ENCODE measurements at regions not wholly inside any gene's neighbourhood (a gene's known extent, or its start where the extent isn't known, plus 50 kb on each side); places are given as distances from the start of the nearest gene placed in this dataset.

- no peak for DNase-seq
- POLR2A ChIA-PET = no interaction called here
These were observed 54.1 kb upstream of the FOXQ1 start for GRCh38 chr6:1257778-1258177.

DNA sequence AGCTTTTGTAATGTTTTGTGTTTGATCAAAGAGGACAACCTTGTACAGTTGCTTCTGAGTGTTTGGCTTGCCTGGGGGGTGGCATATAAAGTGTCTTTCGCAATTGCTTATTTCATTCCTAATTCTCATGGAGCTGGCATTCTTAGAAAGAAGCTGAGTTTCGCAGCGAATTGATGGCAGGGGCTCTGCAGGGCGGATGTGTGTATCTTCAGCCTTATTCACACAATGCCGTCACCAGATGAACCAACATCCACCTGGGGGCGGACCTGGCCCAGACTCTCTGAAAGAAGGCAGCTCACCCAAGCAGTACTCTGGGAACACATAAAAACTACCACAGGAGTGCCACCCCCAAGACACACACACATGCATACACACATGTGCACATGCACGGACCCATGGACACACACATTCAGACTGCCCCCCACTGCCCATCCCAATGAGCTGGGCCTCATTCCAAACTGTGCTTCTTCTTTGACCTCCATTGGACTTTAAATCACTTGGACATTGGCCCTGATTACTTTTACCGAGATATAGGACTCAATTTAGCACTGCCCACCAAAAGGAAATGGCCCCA is 55.4 kb upstream of the FOXQ1 start:
- Mint-ChIP-seq H3K27me3 (peaks cover 7% of the 10 kb centered on the region), H3K36me3 (ENCODE audit: low read depth) (no peaks in the 10 kb centered on the region), H3K27ac (no peak overlapping the region), H3K9me3 (ENCODE audit: low read depth) (no peaks in the 10 kb centered on the region), H3K4me3 (no peak overlapping the region), H3K4me1 (no peaks in the 10 kb centered on the region)
- intact Hi-C loops (cut with DNase I, micrococcal nuclease) = no loop called here
- POLR2A ChIA-PET = interaction anchor here (0.6 kb wide), 1 partner anchor 663 kb away, joined by 3 read pairs; no protein-coding TSS in a partner anchor
- ATAC-seq (no peak), DNase-seq (no peak)
- CTCF ChIA-PET = interaction anchor here (1.1 kb wide), 1 partner anchor 127 kb away, joined by 3 read pairs; no protein-coding TSS in a partner anchor

More at GRCh38 chr6:1257778-1258177, 54.1 kb upstream of the FOXQ1 start:
- CTCF ChIA-PET = no interaction called here
- Mint-ChIP-seq H3K9me3 (ENCODE audit: low read depth) (no peaks in the 10 kb centered on the region), H3K36me3 (ENCODE audit: low read depth) (no peaks in the 10 kb centered on the region), H3K27me3 (peaks cover 10% of the 10 kb centered on the region), H3K4me1 (no peaks in the 10 kb centered on the region), H3K4me3 (no peak overlapping the region), H3K27ac (no peak overlapping the region)
- intact Hi-C loops (cut with DNase I, micrococcal nuclease) = no loop called here
- ATAC-seq = no peak

GRCh38 chr6:1255636-1256365 is 56.1 kb upstream of the FOXQ1 start:
- Mint-ChIP-seq H3K27ac (no peak overlapping the region), H3K36me3 (ENCODE audit: low read depth) (no peaks in the 10 kb centered on the region), H3K27me3 (peaks cover 5% of the 10 kb centered on the region), H3K4me3 (no peak overlapping the region), H3K4me1 (no peaks in the 10 kb centered on the region), H3K9me3 (ENCODE audit: low read depth) (no peaks in the 10 kb centered on the region)
- POLR2A ChIA-PET = interaction anchor here (0.6 kb wide), 1 partner anchor 662 kb away, joined by 3 read pairs; no protein-coding TSS in a partner anchor
- CTCF ChIA-PET = interaction anchor here (1.1 kb wide), 1 partner anchor 128 kb away, joined by 3 read pairs; no protein-coding TSS in a partner anchor
- intact Hi-C loops (cut with DNase I, micrococcal nuclease) = no loop called here
- DNase-seq (no peak), ATAC-seq (no peak)

DNA sequence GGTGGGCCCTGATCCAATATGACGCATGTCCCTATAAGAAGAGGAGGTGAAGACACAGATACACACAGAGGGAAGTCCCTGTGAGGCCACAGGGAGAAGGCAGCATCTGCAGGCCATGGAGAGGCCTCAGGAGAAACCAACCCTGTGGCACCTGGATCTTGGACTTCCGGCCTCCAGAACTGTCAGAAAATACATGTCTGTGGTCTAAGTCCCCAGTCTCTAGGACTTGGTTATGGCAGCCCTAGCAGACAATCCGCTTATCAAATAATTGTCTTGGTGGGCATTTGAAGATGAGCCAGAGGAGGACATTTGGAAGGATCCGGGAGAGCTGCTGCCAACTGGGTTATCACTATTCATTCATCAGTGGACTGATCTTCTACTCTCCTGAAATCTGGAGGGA is 57.6 kb upstream of the FOXQ1 start:
- H3K9me3 Mint-ChIP-seq (ENCODE audit: low read depth) = no peaks in the 10 kb centered on the region
- no peaks in the 10 kb centered on the region for H3K4me1 Mint-ChIP-seq
- ChIA-PET POLR2A (no interaction called here), CTCF (no interaction called here)
- H3K27ac Mint-ChIP-seq = no peak overlapping the region
- DNase-seq (no peak), ATAC-seq (no peak)
- no peak overlapping the region for H3K4me3 Mint-ChIP-seq
- no peaks in the 10 kb centered on the region for H3K36me3 Mint-ChIP-seq (ENCODE audit: low read depth)
- intact Hi-C loops (cut with DNase I, micrococcal nuclease) = no loop called here
- H3K27me3 Mint-ChIP-seq = peaks cover 4% of the 10 kb centered on the region

DNA sequence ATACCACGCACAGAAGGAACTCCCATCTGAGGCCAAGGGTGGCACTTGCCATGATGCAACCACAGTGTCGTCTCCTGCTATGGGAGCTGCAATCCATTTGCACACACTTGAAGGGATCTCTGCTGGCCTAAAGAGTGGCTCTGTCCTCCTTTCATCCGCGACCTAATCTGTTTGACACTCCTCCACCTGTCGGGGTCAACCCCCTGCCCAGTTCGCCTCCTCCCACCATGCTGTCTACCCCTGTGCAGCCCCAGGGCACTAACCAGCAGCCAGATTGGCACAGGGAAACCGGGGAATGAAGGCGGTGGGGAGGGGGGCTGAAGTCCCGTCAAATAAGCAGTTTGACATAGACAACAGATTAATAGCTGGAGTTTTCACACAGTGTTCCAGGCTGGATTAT is 58.1 kb upstream of the FOXQ1 start:
- no peak overlapping the region for H3K27ac Mint-ChIP-seq

DNA sequence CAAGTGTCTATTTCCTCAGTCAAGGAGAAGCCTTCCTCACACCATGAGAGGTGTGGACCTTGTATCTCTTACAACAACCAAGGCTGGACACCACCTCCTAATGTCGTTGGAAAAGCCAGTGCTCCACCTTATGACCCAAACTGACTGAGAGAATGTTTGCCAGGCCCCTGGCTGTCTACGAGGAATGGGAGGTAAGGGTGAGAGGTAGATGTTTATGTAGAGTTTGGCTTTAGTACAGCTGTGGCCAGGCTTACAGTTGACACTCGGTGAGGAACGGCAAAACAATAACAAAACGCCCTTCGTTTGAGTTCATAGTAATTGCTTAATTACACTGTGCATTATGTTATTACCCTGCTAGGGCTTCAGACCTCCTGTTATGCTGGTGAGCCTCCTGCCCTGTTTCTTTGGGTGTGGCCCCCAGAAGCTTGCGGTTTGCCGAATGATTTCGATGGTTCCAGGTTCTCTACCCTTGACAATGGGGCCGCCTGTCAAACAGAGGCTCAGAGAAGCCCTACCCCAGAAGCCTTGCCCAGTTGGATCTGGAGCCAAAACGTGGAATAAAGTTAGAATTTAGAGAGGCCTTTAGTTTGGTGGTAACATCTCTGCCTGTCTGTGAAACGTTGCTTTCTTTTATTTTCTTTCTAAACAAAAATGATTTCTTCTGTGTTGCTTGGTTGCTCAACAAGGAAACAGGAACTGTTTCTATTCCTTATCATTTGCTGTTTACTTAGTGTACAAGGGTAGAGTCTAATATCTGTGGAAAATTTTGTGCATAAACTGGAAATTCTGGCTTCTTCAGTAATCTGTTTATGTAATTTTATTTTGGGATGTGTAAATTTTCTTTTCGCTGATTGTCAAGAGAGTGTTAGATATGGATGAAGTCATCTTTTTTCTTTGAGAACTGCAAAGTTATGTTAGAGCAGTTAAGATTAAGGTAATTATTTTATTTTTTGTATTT is 60.4 kb upstream of the FOXQ1 start:
- ChIA-PET POLR2A (no interaction called here), CTCF (no interaction called here)
- Mint-ChIP-seq H3K9me3 (ENCODE audit: low read depth) (no peaks in the 10 kb centered on the region), H3K4me1 (no peaks in the 10 kb centered on the region), H3K27me3 (peaks cover 4% of the 10 kb centered on the region), H3K4me3 (no peak overlapping the region), H3K27ac (no peak overlapping the region), H3K36me3 (ENCODE audit: low read depth) (no peaks in the 10 kb centered on the region)
- DNase-seq (no peak), ATAC-seq (no peak)
- intact Hi-C loops (cut with DNase I, micrococcal nuclease) = no loop called here

More for the DNA sequence above, 58.1 kb upstream of the FOXQ1 start:
- ChIA-PET POLR2A (no interaction called here), CTCF (no interaction called here)
- DNase-seq (no peak), ATAC-seq (no peak)
- no peaks in the 10 kb centered on the region for H3K9me3 Mint-ChIP-seq (ENCODE audit: low read depth)
- no peak overlapping the region for H3K4me3 Mint-ChIP-seq
- no peaks in the 10 kb centered on the region for H3K36me3 Mint-ChIP-seq (ENCODE audit: low read depth)
- intact Hi-C loops (cut with DNase I, micrococcal nuclease) = no loop called here
- no peaks in the 10 kb centered on the region for H3K4me1 Mint-ChIP-seq
- H3K27me3 Mint-ChIP-seq = peaks cover 4% of the 10 kb centered on the region

DNA sequence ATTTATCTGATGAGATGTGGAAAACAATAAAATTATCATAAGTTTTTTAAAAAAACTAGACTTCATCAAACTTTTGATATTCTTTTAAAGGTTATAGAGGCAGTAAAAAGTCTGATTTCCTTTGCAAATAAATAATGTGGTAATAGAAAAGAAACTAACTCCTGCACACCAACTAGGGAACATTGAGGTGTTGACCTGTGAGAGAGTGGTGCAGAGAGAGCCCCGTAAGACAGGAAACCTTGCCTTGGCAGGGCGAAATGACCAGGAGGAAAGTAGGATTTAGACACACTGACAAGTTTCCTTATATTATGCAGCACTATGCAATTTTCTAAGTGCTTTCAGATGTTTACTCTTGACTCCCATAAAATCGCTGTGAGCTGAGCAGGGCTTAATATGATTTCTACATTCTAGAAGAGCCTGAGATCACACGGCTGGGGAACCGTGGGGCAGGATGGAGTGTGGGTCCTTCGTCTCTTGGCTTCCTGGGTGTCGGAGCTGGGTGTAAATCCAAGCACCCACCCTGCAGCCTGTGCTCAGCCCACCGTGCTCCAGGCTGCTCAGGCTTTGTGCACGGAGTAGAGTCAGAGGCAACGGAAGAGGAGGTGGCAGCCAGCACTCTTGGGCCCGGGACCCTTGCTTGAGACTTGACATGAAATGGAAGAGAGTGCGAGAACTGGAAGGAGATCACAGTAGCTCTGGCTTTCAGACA is 61.3 kb upstream of the FOXQ1 start:
- Mint-ChIP-seq H3K4me1 (no peaks in the 10 kb centered on the region), H3K4me3 (no peak overlapping the region), H3K27ac (no peak overlapping the region), H3K27me3 (peaks cover 4% of the 10 kb centered on the region), H3K36me3 (ENCODE audit: low read depth) (no peaks in the 10 kb centered on the region), H3K9me3 (ENCODE audit: low read depth) (no peaks in the 10 kb centered on the region)
- ATAC-seq = no peak
- POLR2A ChIA-PET = no interaction called here
- DNase-seq = no peak
- CTCF ChIA-PET = no interaction called here
- intact Hi-C loops (cut with DNase I, micrococcal nuclease) = no loop called here

DNA sequence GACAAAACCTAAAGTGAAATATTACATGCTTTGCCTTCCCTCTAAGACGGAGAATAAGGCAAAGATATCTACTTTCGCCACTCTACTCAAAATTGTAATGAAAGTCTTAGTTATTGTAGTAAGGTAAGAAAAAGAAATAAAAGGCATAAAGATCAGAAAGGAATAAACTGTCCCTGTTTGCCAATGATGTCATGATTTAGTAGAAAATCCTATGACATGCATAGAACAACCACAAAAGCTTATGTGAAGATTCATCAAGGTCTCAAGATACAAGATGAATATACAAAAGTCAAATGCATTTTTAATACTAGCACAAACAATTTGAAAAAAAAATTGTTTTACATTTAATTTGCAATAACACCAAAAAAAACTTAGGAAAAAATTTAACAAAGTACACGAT is 64.0 kb upstream of the FOXQ1 start:
- ChIA-PET POLR2A (no interaction called here), CTCF (no interaction called here)
- no peaks in the 10 kb centered on the region for H3K4me1 Mint-ChIP-seq
- ATAC-seq = no peak
- no peak overlapping the region for H3K27ac Mint-ChIP-seq
- H3K27me3 Mint-ChIP-seq = peaks cover 7% of the 10 kb centered on the region
- H3K4me3 Mint-ChIP-seq = no peak overlapping the region
- no peaks in the 10 kb centered on the region for H3K9me3 Mint-ChIP-seq (ENCODE audit: low read depth)
- H3K36me3 Mint-ChIP-seq (ENCODE audit: low read depth) = no peaks in the 10 kb centered on the region
- intact Hi-C loops (cut with DNase I, micrococcal nuclease) = no loop called here
- DNase-seq = no peak

GRCh38 chr6:1247056-1247455 is 64.8 kb upstream of the FOXQ1 start:
- DNase-seq (no peak), ATAC-seq (no peak)
- Mint-ChIP-seq H3K4me3 (no peak overlapping the region), H3K27ac (no peak overlapping the region), H3K27me3 (peaks cover 7% of the 10 kb centered on the region), H3K4me1 (no peaks in the 10 kb centered on the region), H3K36me3 (ENCODE audit: low read depth) (no peaks in the 10 kb centered on the region), H3K9me3 (ENCODE audit: low read depth) (no peaks in the 10 kb centered on the region)
- ChIA-PET CTCF (no interaction called here), POLR2A (no interaction called here)
- intact Hi-C loops (cut with DNase I, micrococcal nuclease) = no loop called here

GRCh38 chr6:1244941-1245340 is 67.0 kb upstream of the FOXQ1 start:
- ATAC-seq (no peak), DNase-seq (no peak)
- ChIA-PET CTCF (no interaction called here), POLR2A (no interaction called here)
- peaks cover 6% of the 10 kb centered on the region for H3K27me3 Mint-ChIP-seq
- H3K27ac Mint-ChIP-seq = no peak overlapping the region
- intact Hi-C loops (cut with DNase I, micrococcal nuclease) = no loop called here
- no peaks in the 10 kb centered on the region for H3K36me3 Mint-ChIP-seq (ENCODE audit: low read depth)
- H3K4me3 Mint-ChIP-seq = no peak overlapping the region
- H3K4me1 Mint-ChIP-seq = no peaks in the 10 kb centered on the region
- H3K9me3 Mint-ChIP-seq (ENCODE audit: low read depth) = no peaks in the 10 kb centered on the region

GRCh38 chr6:1244278-1244677 is 67.6 kb upstream of the FOXQ1 start:
- Mint-ChIP-seq H3K27me3 (peaks cover 3% of the 10 kb centered on the region), H3K4me1 (no peaks in the 10 kb centered on the region), H3K4me3 (no peak overlapping the region), H3K9me3 (ENCODE audit: low read depth) (no peaks in the 10 kb centered on the region), H3K36me3 (ENCODE audit: low read depth) (no peaks in the 10 kb centered on the region), H3K27ac (no peak overlapping the region)
- intact Hi-C loops (cut with DNase I, micrococcal nuclease) = no loop called here
- DNase-seq = no peak
- CTCF ChIA-PET = no interaction called here
- no peak for ATAC-seq
- POLR2A ChIA-PET = no interaction called here

Data from activated CD4-positive, alpha-beta T cell treated with anti-CD3 and anti-CD28 coated beads for 36 hours (primary cell).